Ovary (tissue), 7 donors: ENCODE measurements at regions not wholly inside any gene's neighbourhood (a gene's known extent, or its start where the extent isn't known, plus 50 kb on each side); places are given as distances from the start of the nearest gene placed in this dataset.

Experiments used
- DNase-seq, 5 donors: peaks; one replicate each; pipeline ENCODE4 v3.0.0-alpha.2; 2019 to 2020
- H3K27ac ChIP-seq, 2 donors: fragments of 200-600 bp; one replicate each; pipeline versions ENCODE4 v1.5.1 to v1.8.0; 2019 to 2022
- H3K27me3 ChIP-seq: fragments of 200-600 bp; one replicate; pipeline ENCODE4 v1.8.0; 2022
- H3K36me3 ChIP-seq: fragments of 200-600 bp; sonication (generic); one replicate; pipeline ENCODE4 v1.5.1; 2019
- H3K4me1 ChIP-seq: one replicate; pipeline ENCODE4 v1.8.1; 2013; ENCODE audit warnings: mild to moderate bottlenecking, moderate library complexity; ENCODE audit not compliant: insufficient read depth
- H3K4me3 ChIP-seq: fragments of 200-600 bp; sonication (generic); one replicate; pipeline ENCODE4 v1.5.1; 2017
- H3K9me3 ChIP-seq, 2 donors: fragments of 200-600 bp in 1 of 2; sonication (generic) in 1 of 2; one replicate each; pipeline versions ENCODE4 v1.5.1 to v1.8.1; 2013 to 2019; ENCODE audit warnings: mild to moderate bottlenecking in 1 of 2, moderate library complexity in 1 of 2
- CTCF ChIP-seq, 3 donors: fragments of 450-650 bp in 2 of 3; fragments of 200-600 bp in 1 of 3; IDR thresholded peaks; one replicate each; pipeline versions ENCODE4 v1.5.1 to v1.8.0; 2016 to 2022; ENCODE audit warnings: antibody characterized with exemption in 3 of 3, mild to moderate bottlenecking in 1 of 3
- EP300 ChIP-seq: sonication (generic); formaldehyde crosslinking; IDR thresholded peaks from one replicate; pipeline ENCODE4 v1.6.1; 2017; ENCODE audit warnings: antibody characterized with exemption
- POLR2A ChIP-seq: fragments of 450-650 bp; IDR thresholded peaks from one replicate; pipeline ENCODE4 v1.6.1; 2017; ENCODE audit warnings: antibody characterized with exemption, mild to moderate bottlenecking, moderate library complexity
- WGBS, 3 donors: extraction: QIAGEN DNeasy Blood & Tissue Kit in 1 of 3; methylation state at CpG; one replicate each; pipeline versions ENCODE4 v1.1.5 to v1.1.7; 2013 to 2017; 5-methylcytosine and 5-hydroxymethylcytosine counted together
- intact Hi-C, 4 donors: fragments of 100-400 bp; cut with DNase I; formaldehyde crosslinking; loops; one replicate each; pipeline versions ENCODE4 v1.11.0 to v1.15.1; 2022 to 2023
- donor health status: DM: no; HTN: no; CAD: no; lungs with moderate emphysema.
- donor health status: DM: no; HTN: no; CAD: no.
- donor health status: Bipolar disorder and iron deficiency.
- donor health status: DM: no; HTN: no; CAD: no.
- donor health status: DM: yes; HTN: yes; CAD: no.

- intact Hi-C loops: no loop called here
- Histone ChIP-seq H3K27ac (no peak overlapping the region), H3K9me3 (no peaks in the 10 kb centered on the region), H3K4me1 (peaks cover 2% of the 10 kb centered on the region), H3K4me3 (no peak overlapping the region), H3K27me3 (no peaks in the 10 kb centered on the region), H3K36me3 (no peaks in the 10 kb centered on the region)
- WGBS, 3 donors: 74 to 78% (median 78%) methylated on average over 13 of the region's 13 CpGs
- no peak for DNase-seq
- TF ChIP-seq POLR2A (no peak), CTCF (IDR thresholded peaks at IDR 0.05) (no peak), EP300 (no peak)
Observed at GRCh38 chr10:124227055-124227975, 133.9 kb upstream of the CHST15 start.

- Histone ChIP-seq H3K4me3 (no peak overlapping the region), H3K27me3 (no peaks in the 10 kb centered on the region), H3K36me3 (no peaks in the 10 kb centered on the region), H3K27ac (no peak overlapping the region), H3K4me1 (peaks cover 3% of the 10 kb centered on the region), H3K9me3 (no peaks in the 10 kb centered on the region)
- 90 to 94% (median 91%) methylated on average over 18 of the region's 18 CpGs for WGBS, 3 donors
- intact Hi-C loops: no loop called here
- no peak for DNase-seq
- TF ChIP-seq POLR2A: no peak
- TF ChIP-seq EP300: no peak
- TF ChIP-seq CTCF (IDR thresholded peaks at IDR 0.05): no peak
Observed at GRCh38 chr10:124226271-124227054, 133.1 kb upstream of the CHST15 start.

- WGBS, 3 donors: 93 to 95% (median 94%) methylated on average over 15 of the region's 15 CpGs
- Histone ChIP-seq H3K36me3 (no peaks in the 10 kb centered on the region), H3K4me1 (peaks cover 9% of the 10 kb centered on the region), H3K4me3 (no peak overlapping the region), H3K27ac (no peak overlapping the region), H3K9me3 (no peaks in the 10 kb centered on the region), H3K27me3 (no peaks in the 10 kb centered on the region)
- no peak for TF ChIP-seq CTCF (IDR thresholded peaks at IDR 0.05)
- no peak for TF ChIP-seq EP300
- no peak for TF ChIP-seq POLR2A
- DNase-seq: no peak
- intact Hi-C loops: no loop called here
Observed at GRCh38 chr10:124225467-124226270, 132.3 kb upstream of the CHST15 start.

GRCh38 chr10:124225029-124225466 is 131.7 kb upstream of the CHST15 start:
- no peaks in the 10 kb centered on the region for H3K36me3 ChIP-seq
- no peaks in the 10 kb centered on the region for H3K27me3 ChIP-seq
- no peak for DNase-seq
- WGBS, 3 donors: 70 to 82% (median 78%) methylated on average over 6 of the region's 6 CpGs
- no peak for TF ChIP-seq POLR2A
- no peak overlapping the region for H3K4me3 ChIP-seq
- no peaks in the 10 kb centered on the region for H3K9me3 ChIP-seq
- peaks cover 12% of the 10 kb centered on the region for H3K4me1 ChIP-seq
- no peak overlapping the region for H3K27ac ChIP-seq
- intact Hi-C loops: no loop called here
